Panc1 (cell line): ENCODE measurements at regions not wholly inside any gene's neighbourhood (a gene's known extent, or its start where the extent isn't known, plus 50 kb on each side); places are given as distances from the start of the nearest gene placed in this dataset.

Source experiments
- ATAC-seq: fragments of 200-7000 bp; cut with Tn5 transposase; 2 replicates; pipeline ENCODE4 v1.9.1; 2020; ENCODE audit warnings: mild to moderate bottlenecking, moderate library complexity
- BruUV-seq: library from RNA; stranded (reverse); fragments of 400-500 nt; replicated peaks from 2 replicates; lab custom pipeline; 2021; lab: Mats Ljungman, UMichigan
- CTCF ChIA-PET: fragments of 300-600 bp; sonication (Branson Sonifier 250); formaldehyde crosslinking; loops from one replicate; lab custom pipeline; 2022; ENCODE audit warnings: antibody characterized with exemption; lab: Charles Lee
- POLR2A ChIA-PET: fragments of 300-600 bp; sonication (Branson Sonifier 250); formaldehyde crosslinking; loops from one replicate; lab custom pipeline; 2022; ENCODE audit warnings: antibody characterized with exemption; lab: Charles Lee
- DNase-seq: peaks from one replicate; pipeline ENCODE4 v3.0.0-alpha.2; 2010; ENCODE audit warnings: low read depth, low spot score
- H3K27ac ChIP-seq: 2 replicates; pipeline ENCODE4 v1.5.1; 2011; ENCODE audit warnings: mild to moderate bottlenecking, low read length, inconsistent platforms
- H3K27me3 ChIP-seq: fragments of 200-500 bp; sonication (Bioruptor generic); 2 replicates; pipeline ENCODE4 v1.6.0; 2014; ENCODE audit warnings: low read length, inconsistent platforms; ENCODE audit not compliant: control insufficient read depth, insufficient read depth
- H3K36me3 ChIP-seq: fragments of 200-500 bp; sonication (Bioruptor generic); 2 replicates; pipeline ENCODE4 v1.5.1; 2014; ENCODE audit warnings: inconsistent platforms, mild to moderate bottlenecking, low read length, moderate library complexity; ENCODE audit not compliant: control insufficient read depth, insufficient read depth
- H3K4me1 ChIP-seq: 2 replicates; pipeline ENCODE4 v1.5.1; 2011; ENCODE audit warnings: inconsistent platforms, mild to moderate bottlenecking, low read length, moderate library complexity; ENCODE audit not compliant: control insufficient read depth, insufficient read depth
- H3K4me3 ChIP-seq, 2 experiments: 2 replicates each; pipeline ENCODE4 v1.5.1; 2011 to 2012; ENCODE audit warnings: low read depth in 2 of 2, low read length in 2 of 2, mild to moderate bottlenecking in 2 of 2, inconsistent platforms in 1 of 2, moderate library complexity in 1 of 2
- H3K9me3 ChIP-seq: fragments of 200-500 bp; sonication (Bioruptor generic); 2 replicates; pipeline ENCODE4 v1.5.1; 2014; ENCODE audit warnings: low read depth, mild to moderate bottlenecking, inconsistent platforms, low read length, moderate library complexity; ENCODE audit not compliant: control insufficient read depth, insufficient read depth
- POLR2AphosphoS5 ChIP-seq: IDR thresholded peaks from 2 replicates; pipeline ENCODE4 v1.6.1; 2012; ENCODE audit warnings: mild to moderate bottlenecking, low read depth, low read length, moderate library complexity
- SIN3A ChIP-seq: IDR thresholded peaks from 2 replicates; pipeline ENCODE4 v1.6.1; 2012; ENCODE audit warnings: low read depth, mild to moderate bottlenecking, low read length, moderate library complexity, borderline replicate concordance; ENCODE audit not compliant: insufficient read depth
- TCF7L2 ChIP-seq: IDR thresholded peaks from 2 replicates; pipeline ENCODE4 v1.6.1; 2011; ENCODE audit warnings: mild to moderate bottlenecking, low read depth, low read length, inconsistent platforms
- in situ Hi-C: cut with HindIII; loops from 2 replicates; pipeline ENCODE4 v1.10.0; 2016; ENCODE audit warnings: low sequenced_read_pairs, low pct_unique_long_range_greater_than_20kb
- intact Hi-C: fragments of 100-400 bp; cut with micrococcal nuclease; formaldehyde crosslinking; loops from one replicate; pipeline ENCODE4 v1.10.0; 2022; ENCODE audit not compliant: unreplicated experiment
- TF ChIP-seq, protein P1 (sequence below), 2 experiments: IDR thresholded peaks; 2 replicates each; pipeline ENCODE4 v1.6.1; 2011 to 2012; ENCODE audit warnings: low read depth in 2 of 2, control low read depth in 1 of 2, low read length in 1 of 2, mild to moderate bottlenecking in 1 of 2, moderate library complexity in 1 of 2; ENCODE audit not compliant: insufficient read depth in 1 of 2
- TF ChIP-seq, protein P2 (sequence below): fragments of 450-650 bp; IDR thresholded peaks from 2 replicates; pipeline ENCODE4 v1.5.1; 2017; ENCODE audit warnings: mild to moderate bottlenecking

DNA sequence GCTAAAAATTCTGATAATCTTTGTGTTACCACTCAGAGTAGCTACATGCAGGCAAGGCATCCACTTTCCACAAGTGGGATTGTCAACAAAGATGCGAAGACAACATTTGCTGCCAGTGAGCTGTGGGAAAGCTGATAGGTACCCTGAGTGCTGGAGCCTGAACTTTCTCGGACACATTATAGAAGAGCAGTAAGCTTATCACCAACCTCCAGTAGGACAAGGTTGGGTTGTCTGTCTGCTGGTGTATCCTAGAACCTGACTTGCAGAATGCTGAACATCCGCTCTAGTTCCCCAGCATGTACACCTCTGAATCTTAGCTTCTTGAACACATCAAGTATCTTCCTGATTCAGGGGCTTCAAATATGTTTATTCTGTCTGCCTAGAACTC is 103.8 kb upstream of the PPM1H start:
- Histone ChIP-seq H3K27me3 (peaks cover 6% of the 10 kb centered on the region; the same call in 1 of the 2 replicates), H3K36me3 (no peaks in the 10 kb centered on the region), H3K27ac (no peak overlapping the region), H3K9me3 (no peaks in the 10 kb centered on the region), H3K4me1 (no peaks in the 10 kb centered on the region), H3K4me3 (no peak overlapping the region)
- POLR2A ChIA-PET: no interaction called here
- CTCF ChIA-PET: no interaction called here
- no peak for DNase-seq
- TF ChIP-seq, protein P1, sequence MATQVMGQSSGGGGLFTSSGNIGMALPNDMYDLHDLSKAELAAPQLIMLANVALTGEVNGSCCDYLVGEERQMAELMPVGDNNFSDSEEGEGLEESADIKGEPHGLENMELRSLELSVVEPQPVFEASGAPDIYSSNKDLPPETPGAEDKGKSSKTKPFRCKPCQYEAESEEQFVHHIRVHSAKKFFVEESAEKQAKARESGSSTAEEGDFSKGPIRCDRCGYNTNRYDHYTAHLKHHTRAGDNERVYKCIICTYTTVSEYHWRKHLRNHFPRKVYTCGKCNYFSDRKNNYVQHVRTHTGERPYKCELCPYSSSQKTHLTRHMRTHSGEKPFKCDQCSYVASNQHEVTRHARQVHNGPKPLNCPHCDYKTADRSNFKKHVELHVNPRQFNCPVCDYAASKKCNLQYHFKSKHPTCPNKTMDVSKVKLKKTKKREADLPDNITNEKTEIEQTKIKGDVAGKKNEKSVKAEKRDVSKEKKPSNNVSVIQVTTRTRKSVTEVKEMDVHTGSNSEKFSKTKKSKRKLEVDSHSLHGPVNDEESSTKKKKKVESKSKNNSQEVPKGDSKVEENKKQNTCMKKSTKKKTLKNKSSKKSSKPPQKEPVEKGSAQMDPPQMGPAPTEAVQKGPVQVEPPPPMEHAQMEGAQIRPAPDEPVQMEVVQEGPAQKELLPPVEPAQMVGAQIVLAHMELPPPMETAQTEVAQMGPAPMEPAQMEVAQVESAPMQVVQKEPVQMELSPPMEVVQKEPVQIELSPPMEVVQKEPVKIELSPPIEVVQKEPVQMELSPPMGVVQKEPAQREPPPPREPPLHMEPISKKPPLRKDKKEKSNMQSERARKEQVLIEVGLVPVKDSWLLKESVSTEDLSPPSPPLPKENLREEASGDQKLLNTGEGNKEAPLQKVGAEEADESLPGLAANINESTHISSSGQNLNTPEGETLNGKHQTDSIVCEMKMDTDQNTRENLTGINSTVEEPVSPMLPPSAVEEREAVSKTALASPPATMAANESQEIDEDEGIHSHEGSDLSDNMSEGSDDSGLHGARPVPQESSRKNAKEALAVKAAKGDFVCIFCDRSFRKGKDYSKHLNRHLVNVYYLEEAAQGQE (IDR thresholded peaks at IDR 0.05; ENCODE audit: insufficient read depth in 1 of 2, low read depth in 2 of 2, low read length in 1 of 2): no peak
- no peak for TF ChIP-seq POLR2AphosphoS5
- TF ChIP-seq SIN3A: no peak
- TF ChIP-seq, protein P2, sequence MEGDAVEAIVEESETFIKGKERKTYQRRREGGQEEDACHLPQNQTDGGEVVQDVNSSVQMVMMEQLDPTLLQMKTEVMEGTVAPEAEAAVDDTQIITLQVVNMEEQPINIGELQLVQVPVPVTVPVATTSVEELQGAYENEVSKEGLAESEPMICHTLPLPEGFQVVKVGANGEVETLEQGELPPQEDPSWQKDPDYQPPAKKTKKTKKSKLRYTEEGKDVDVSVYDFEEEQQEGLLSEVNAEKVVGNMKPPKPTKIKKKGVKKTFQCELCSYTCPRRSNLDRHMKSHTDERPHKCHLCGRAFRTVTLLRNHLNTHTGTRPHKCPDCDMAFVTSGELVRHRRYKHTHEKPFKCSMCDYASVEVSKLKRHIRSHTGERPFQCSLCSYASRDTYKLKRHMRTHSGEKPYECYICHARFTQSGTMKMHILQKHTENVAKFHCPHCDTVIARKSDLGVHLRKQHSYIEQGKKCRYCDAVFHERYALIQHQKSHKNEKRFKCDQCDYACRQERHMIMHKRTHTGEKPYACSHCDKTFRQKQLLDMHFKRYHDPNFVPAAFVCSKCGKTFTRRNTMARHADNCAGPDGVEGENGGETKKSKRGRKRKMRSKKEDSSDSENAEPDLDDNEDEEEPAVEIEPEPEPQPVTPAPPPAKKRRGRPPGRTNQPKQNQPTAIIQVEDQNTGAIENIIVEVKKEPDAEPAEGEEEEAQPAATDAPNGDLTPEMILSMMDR: no peak
- no peak for TF ChIP-seq TCF7L2
- no peak for ATAC-seq
- in situ Hi-C loops: no loop called here
- BruUV-seq: no TSS peak
- intact Hi-C loops: no loop called here

DNA sequence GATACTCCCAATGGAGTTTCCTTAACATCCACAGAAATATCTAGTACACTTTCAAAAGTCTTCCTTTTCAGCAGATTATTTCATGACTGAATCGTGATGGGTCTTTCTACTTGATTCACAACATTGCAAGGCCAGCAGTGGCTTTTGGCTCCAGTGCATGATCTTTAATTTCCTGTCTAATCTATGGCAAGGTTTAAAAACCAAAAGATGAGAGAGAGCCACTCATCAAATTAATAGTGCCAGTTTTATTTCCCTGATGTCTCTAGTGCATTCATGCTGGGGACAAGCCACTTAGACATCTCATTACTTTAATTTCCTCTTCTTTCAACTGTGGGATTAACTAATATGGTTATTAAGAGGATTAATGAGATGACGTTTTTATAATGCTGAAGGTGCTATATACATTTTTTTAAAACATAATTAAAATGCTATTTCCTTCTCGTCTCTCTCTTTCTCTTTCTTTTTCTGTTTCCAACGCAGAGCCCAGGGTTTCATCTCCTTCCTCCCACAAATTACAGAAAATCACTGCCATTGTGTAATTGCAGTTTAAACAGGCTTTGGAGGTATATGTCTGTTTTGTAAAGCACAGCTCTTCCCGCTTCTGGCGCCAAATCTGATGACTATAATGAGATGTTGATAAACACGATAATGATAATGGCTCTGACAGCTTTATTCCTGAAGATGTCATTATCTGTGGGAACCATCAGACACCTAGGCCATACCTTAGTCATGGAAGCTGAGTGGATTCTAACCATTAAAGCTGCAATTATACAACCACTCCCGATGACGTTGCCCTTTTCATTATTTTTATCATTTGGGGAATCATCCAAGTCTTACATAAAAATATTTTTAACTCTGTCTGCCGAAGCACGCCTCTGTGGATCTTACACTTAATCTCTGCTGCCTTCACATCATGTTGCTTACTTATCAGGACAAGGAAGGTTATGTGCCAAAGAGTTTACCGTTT is 103.1 kb upstream of the PPM1H start:
- no peak overlapping the region for H3K27ac ChIP-seq
- H3K9me3 ChIP-seq: no peaks in the 10 kb centered on the region
- intact Hi-C loops: no loop called here
- H3K36me3 ChIP-seq: no peaks in the 10 kb centered on the region
- POLR2A ChIA-PET: no interaction called here
- no peaks in the 10 kb centered on the region for H3K4me1 ChIP-seq
- peaks cover 8% of the 10 kb centered on the region; the same call in 1 of the 2 replicates for H3K27me3 ChIP-seq
- CTCF ChIA-PET: no interaction called here
- ATAC-seq (no peak), DNase-seq (no peak)
- no peak overlapping the region for H3K4me3 ChIP-seq
- BruUV-seq: no TSS peak
- no peak for TF ChIP-seq POLR2AphosphoS5
- TF ChIP-seq, protein P2: no peak
- no peak for TF ChIP-seq TCF7L2
- TF ChIP-seq SIN3A: no peak
- TF ChIP-seq, protein P1 (IDR thresholded peaks at IDR 0.05; ENCODE audit: insufficient read depth in 1 of 2, low read depth in 2 of 2, low read length in 1 of 2): no peak
- in situ Hi-C loops: no loop called here
